HCT116 (cell line): ENCODE measurements at regions not wholly inside any gene's neighbourhood (a gene's known extent, or its start where the extent isn't known, plus 50 kb on each side); places are given as distances from the start of the nearest gene placed in this dataset.
"Not testable (repeated sequence)": the region's sequence is repeated elsewhere in the genome, so short reads cannot be mapped to it uniquely, and the experiment has no call there.

Experiments
- ATAC-seq: fragments of 200-7000 bp; cut with Tn5 transposase; 2 replicates; pipeline ENCODE4 v1.9.1; 2020; ENCODE audit warnings: mild to moderate bottlenecking, moderate library complexity
- BruUV-seq: library from RNA; stranded (reverse); fragments of 400-500 nt; replicated peaks from 2 replicates; lab custom pipeline; 2021; lab: Mats Ljungman, UMichigan
- CTCF ChIA-PET: fragments of 300-600 bp; sonication (Branson Sonifier 250); formaldehyde crosslinking; loops from one replicate; lab custom pipeline; 2021; ENCODE audit warnings: antibody characterized with exemption; lab: Charles Lee
- POLR2A ChIA-PET: fragments of 300-600, 350-600 bp; sonication (Branson Sonifier 250); formaldehyde crosslinking; loops from one replicate; lab custom pipeline; 2021; ENCODE audit warnings: antibody characterized with exemption; lab: Charles Lee
- RAD21 ChIA-PET, 2 experiments: fragments of 300-600 bp; sonication (Branson Sonifier 250); formaldehyde crosslinking; loops; one replicate each; lab custom pipeline; 2023; ENCODE audit warnings: low total read pairs in 2 of 2; ENCODE audit not compliant: uncharacterized antibody in 2 of 2, unreplicated experiment in 2 of 2, low non-redundant PET in 1 of 2; lab: Charles Lee
- DNase-seq: peaks from one replicate; pipeline ENCODE4 v3.0.0-alpha.2; 2010; ENCODE audit warnings: low read depth, low spot score
- H2AFZ ChIP-seq: fragments of 200-600 bp; shearing (Covaris generic), sonication (generic); 2 replicates; pipeline ENCODE4 v1.6.1; 2017; ENCODE audit warnings: low read depth, mixed run types, mixed read lengths, antibody characterized with exemption, low read length; ENCODE audit not compliant: poor library complexity, severe bottlenecking
- H3K27ac ChIP-seq: 2 replicates; pipeline ENCODE4 v1.5.1; 2012; ENCODE audit warnings: low read depth, low read length
- H3K27me3 ChIP-seq: fragments of 200-600 bp; sonication (generic); 2 replicates; pipeline ENCODE4 v1.6.1; 2016; ENCODE audit warnings: mixed run types, low read length, mixed read lengths; ENCODE audit not compliant: insufficient read depth
- H3K36me3 ChIP-seq, 2 experiments: fragments of 200-500 bp in 1 of 2; fragments of 200-600 bp in 1 of 2; sonication (Bioruptor generic) in 1 of 2; sonication (generic) in 1 of 2; 2 replicates each; pipeline versions ENCODE4 v1.5.1 to v1.6.1; 2014 to 2016; ENCODE audit warnings: low read length in 2 of 2, inconsistent platforms in 1 of 2, mixed read lengths in 1 of 2, mixed run types in 1 of 2; ENCODE audit not compliant: insufficient read depth in 2 of 2, control insufficient read depth in 1 of 2
- H3K4me1 ChIP-seq, 2 experiments: fragments of 200-600 bp in 1 of 2; sonication (generic) in 1 of 2; 2 replicates each; pipeline versions ENCODE4 v1.5.1 to v1.6.1; 2012 to 2017; ENCODE audit warnings: low read length in 2 of 2, inconsistent platforms in 1 of 2, mild to moderate bottlenecking in 1 of 2, mixed read lengths in 1 of 2, mixed run types in 1 of 2, moderate library complexity in 1 of 2; ENCODE audit not compliant: insufficient read depth in 2 of 2, control insufficient read depth in 1 of 2
- H3K4me2 ChIP-seq: fragments of 200-600 bp; sonication (generic); 2 replicates; pipeline ENCODE4 v1.6.1; 2017; ENCODE audit warnings: mixed run types, low read length, mixed read lengths
- H3K4me3 ChIP-seq, 2 experiments: fragments of 200-600 bp in 1 of 2; sonication (generic) in 1 of 2; replicated peaks in 1 of 2; 2 replicates each; pipeline ENCODE4 v1.5.1; 2011 to 2016; ENCODE audit warnings: low read length in 2 of 2, control low read depth in 1 of 2, low read depth in 1 of 2, mild to moderate bottlenecking in 1 of 2, mixed read lengths in 1 of 2, mixed run types in 1 of 2
- H3K79me2 ChIP-seq: fragments of 200-600 bp; sonication (generic); 2 replicates; pipeline ENCODE4 v1.6.1; 2017; ENCODE audit warnings: mild to moderate bottlenecking, mixed run types, low read length, moderate library complexity, mixed read lengths; ENCODE audit not compliant: insufficient read depth
- H3K9ac ChIP-seq: fragments of 200-600 bp; sonication (generic); 2 replicates; pipeline ENCODE4 v1.6.1; 2016; ENCODE audit warnings: low read length, mixed read lengths
- H3K9me2 ChIP-seq: fragments of 200-600 bp; sonication (generic), shearing (Covaris generic); 2 replicates; pipeline ENCODE4 v1.6.1; 2017; ENCODE audit warnings: mixed run types, mild to moderate bottlenecking, moderate library complexity; ENCODE audit not compliant: insufficient read depth
- H3K9me3 ChIP-seq, 2 experiments: fragments of 200-500 bp in 1 of 2; fragments of 200-600 bp in 1 of 2; sonication (Bioruptor generic) in 1 of 2; sonication (generic) in 1 of 2; 2 replicates each; pipeline ENCODE4 v1.6.1; 2014 to 2017; ENCODE audit warnings: low read length in 2 of 2, mixed read lengths in 2 of 2, inconsistent platforms in 1 of 2, low read depth in 1 of 2, mild to moderate bottlenecking in 1 of 2, mixed run types in 1 of 2, moderate library complexity in 1 of 2; ENCODE audit not compliant: control insufficient read depth in 1 of 2, insufficient read depth in 1 of 2
- H4K20me1 ChIP-seq: fragments of 200-600 bp; sonication (generic), shearing (Covaris generic); 2 replicates; pipeline ENCODE4 v1.6.1; 2017; ENCODE audit warnings: mixed run types, mild to moderate bottlenecking, moderate library complexity; ENCODE audit not compliant: insufficient read depth
- CEBPB ChIP-seq: IDR thresholded peaks from 2 replicates; pipeline ENCODE4 v1.6.1; 2012; ENCODE audit warnings: low read depth
- EGR1 ChIP-seq: IDR thresholded peaks from 2 replicates; pipeline ENCODE4 v1.6.1; 2012; ENCODE audit warnings: low read depth
- EZH2 ChIP-seq: fragments of 200-600 bp; sonication (generic); IDR thresholded peaks from 2 replicates; pipeline ENCODE4 v1.6.1; 2017; ENCODE audit warnings: antibody characterized with exemption, mixed run types
- EZH2phosphoT487 ChIP-seq: fragments of 200-600 bp; IDR thresholded peaks from 2 replicates; pipeline ENCODE4 v1.6.1; 2018; ENCODE audit warnings: antibody characterized with exemption, borderline replicate concordance
- FOSL1 ChIP-seq: IDR thresholded peaks from 2 replicates; pipeline ENCODE4 v1.6.1; 2012; ENCODE audit warnings: low read depth
- MAX ChIP-seq: IDR thresholded peaks from 2 replicates; pipeline ENCODE4 v1.6.1; 2012
- POLR2A ChIP-seq: IDR thresholded peaks from 2 replicates; pipeline ENCODE4 v1.7.0; 2011; ENCODE audit warnings: borderline replicate concordance; ENCODE audit not compliant: insufficient read depth, insufficient read length; ENCODE audit errors: extremely low read depth
- RAD21 ChIP-seq: IDR thresholded peaks from 2 replicates; pipeline ENCODE4 v1.6.1; 2012; ENCODE audit warnings: low read depth, mild to moderate bottlenecking
- SIN3A ChIP-seq: IDR thresholded peaks from 2 replicates; pipeline ENCODE4 v1.6.1; 2012; ENCODE audit warnings: low read depth
- SP1 ChIP-seq: IDR thresholded peaks from 2 replicates; pipeline ENCODE4 v1.6.1; 2012; ENCODE audit warnings: low read depth
- SRF ChIP-seq: IDR thresholded peaks from 2 replicates; pipeline ENCODE4 v1.6.1; 2012; ENCODE audit warnings: low read depth
- TCF7L2 ChIP-seq: IDR thresholded peaks from 2 replicates; pipeline ENCODE4 v1.7.0; 2011; ENCODE audit warnings: borderline replicate concordance, inconsistent platforms; ENCODE audit not compliant: insufficient read depth, insufficient read length; ENCODE audit errors: extremely low read depth
- YY1 ChIP-seq: IDR thresholded peaks from 2 replicates; pipeline ENCODE4 v1.6.1; 2011; ENCODE audit warnings: low read length, low read depth, moderate library complexity, mild to moderate bottlenecking; ENCODE audit not compliant: insufficient replicate concordance; ENCODE audit errors: extremely low read depth
- ZBTB33 ChIP-seq: IDR thresholded peaks from 2 replicates; pipeline ENCODE4 v1.6.1; 2011; ENCODE audit warnings: mild to moderate bottlenecking, low read length, moderate library complexity; ENCODE audit not compliant: insufficient replicate concordance; ENCODE audit errors: extremely low read depth
- ZFX ChIP-seq: fragments of 450-650 bp; IDR thresholded peaks from 2 replicates; pipeline ENCODE4 v1.6.1; 2017
- ZNF274 ChIP-seq: fragments of 200-500 bp; sonication (Bioruptor generic); IDR thresholded peaks from 2 replicates; pipeline ENCODE4 v1.6.1; 2014; ENCODE audit warnings: mild to moderate bottlenecking, low read depth, low read length, inconsistent platforms
- intact Hi-C: fragments of 100-400 bp; cut with micrococcal nuclease; formaldehyde crosslinking; loops from 2 replicates; pipeline ENCODE4 v1.10.0; 2022

- TF ChIP-seq SP1 (peak; percentile 100), ZFX (0 out of 2 replicates have a peak, but pooled peaks have one; percentile 24), EZH2 (no peak), FOSL1 (peak; percentile 99), YY1 (peak; percentile 71), ZBTB33 (peak; percentile 74), SRF (peak; percentile 90), TCF7L2 (peak; percentile 100), CEBPB (peak; percentile 96), RAD21 (peak; percentile 61), EGR1 (peak; percentile 51; the same call in 1 of the 2 replicates), ZNF274 (no peak), SIN3A (peak; percentile 97), MAX (peak; percentile 88), EZH2phosphoT487 (no peak), POLR2A (no peak)
These were observed 123.6 kb upstream of the RBPJ start (continued) for GRCh38 chr4:26197018-26197779.

GRCh38 chr4:26198931-26199330 lies 121.9 kb upstream of the RBPJ start:
- POLR2A ChIA-PET, H4K20me1 ChIP-seq, H3K9me2 ChIP-seq, H3K36me3 ChIP-seq, H3K27me3 ChIP-seq, H3K9me3 ChIP-seq, RAD21 ChIA-PET, intact Hi-C loops, CTCF ChIA-PET, ATAC-seq, H3K9ac ChIP-seq, DNase-seq, H3K4me3 ChIP-seq, BruUV-seq, H3K79me2 ChIP-seq, H3K27ac ChIP-seq: not testable (repeated sequence)
- Histone ChIP-seq H3K4me1 (peaks cover 19 to 37% of the 10 kb centered on the region in 2 experiments), H3K4me2 (peak overlapping the region; percentile 65; the same call in 1 of the 2 replicates), H2AFZ (peak overlapping the region; percentile 4)
